Rectal smooth muscle tissue (tissue), 1 donor: ENCODE measurements at regions not wholly inside any gene's neighbourhood (a gene's known extent, or its start where the extent isn't known, plus 50 kb on each side); places are given as distances from the start of the nearest gene placed in this dataset.
"Not testable (repeated sequence)": the region's sequence is repeated elsewhere in the genome, so short reads cannot be mapped to it uniquely, and the experiment has no call there.

Experiments used
- H3K27ac ChIP-seq: one replicate; pipeline ENCODE4 v1.7.0; 2013; ENCODE audit warnings: low read depth, low read length, inconsistent platforms
- H3K27me3 ChIP-seq: one replicate; pipeline ENCODE4 v1.7.0; 2013; ENCODE audit warnings: low read length; ENCODE audit not compliant: control insufficient read depth, insufficient read depth
- H3K36me3 ChIP-seq: one replicate; pipeline ENCODE4 v1.7.0; 2013; ENCODE audit warnings: low read length; ENCODE audit not compliant: control insufficient read depth, insufficient read depth
- H3K4me1 ChIP-seq: one replicate; pipeline ENCODE4 v1.7.0; 2013; ENCODE audit warnings: low read length; ENCODE audit not compliant: control insufficient read depth, insufficient read depth
- H3K4me3 ChIP-seq: one replicate; pipeline ENCODE4 v1.7.0; 2013; ENCODE audit warnings: low read length
- H3K9ac ChIP-seq: one replicate; pipeline ENCODE4 v1.7.0; 2013; ENCODE audit warnings: low read length

GRCh38 chr10:78664929-78665553 is 403.7 kb upstream of the ZMIZ1 start:
- Histone ChIP-seq H3K27ac (no peak overlapping the region), H3K4me3 (no peak overlapping the region), H3K9ac (no peak overlapping the region), H3K4me1 (no peaks in the 10 kb centered on the region), H3K36me3 (no peaks in the 10 kb centered on the region), H3K27me3 (no peaks in the 10 kb centered on the region)

- H3K27me3 ChIP-seq, result no peaks in the 10 kb centered on the region
- no peak overlapping the region for H3K9ac ChIP-seq
- H3K4me1 ChIP-seq, result no peaks in the 10 kb centered on the region
- no peak overlapping the region for H3K27ac ChIP-seq
- H3K4me3 ChIP-seq, result no peak overlapping the region
- no peaks in the 10 kb centered on the region for H3K36me3 ChIP-seq
Measured at GRCh38 chr10:78672918-78673317, 395.8 kb upstream of the ZMIZ1 start.

- H3K9ac ChIP-seq, H3K27ac ChIP-seq, H3K4me3 ChIP-seq, H3K36me3 ChIP-seq, H3K27me3 ChIP-seq, H3K4me1 ChIP-seq: not testable (repeated sequence)
Measured at GRCh38 chr10:78681141-78681540, 387.6 kb upstream of the ZMIZ1 start.

- H3K9ac ChIP-seq, H3K27me3 ChIP-seq, H3K4me1 ChIP-seq, H3K36me3 ChIP-seq, H3K27ac ChIP-seq, H3K4me3 ChIP-seq: not testable (repeated sequence)
Measured at GRCh38 chr10:78681986-78682385, 386.8 kb upstream of the ZMIZ1 start.

GRCh38 chr10:78684947-78685346 is 383.8 kb upstream of the ZMIZ1 start:
- Histone ChIP-seq H3K27me3 (no peaks in the 10 kb centered on the region), H3K27ac (no peak overlapping the region), H3K9ac (no peak overlapping the region), H3K36me3 (no peaks in the 10 kb centered on the region), H3K4me3 (no peak overlapping the region), H3K4me1 (peaks cover 12% of the 10 kb centered on the region)

- Histone ChIP-seq H3K9ac (no peak overlapping the region), H3K36me3 (no peaks in the 10 kb centered on the region), H3K27ac (no peak overlapping the region), H3K4me1 (peaks cover 12% of the 10 kb centered on the region), H3K27me3 (no peaks in the 10 kb centered on the region), H3K4me3 (no peak overlapping the region)
Measured at GRCh38 chr10:78685466-78686103, 383.2 kb upstream of the ZMIZ1 start.

GRCh38 chr10:78686444-78687060 is 382.2 kb upstream of the ZMIZ1 start:
- H3K27ac ChIP-seq, result no peak overlapping the region
- H3K36me3 ChIP-seq, result no peaks in the 10 kb centered on the region
- H3K4me1 ChIP-seq, result peaks cover 12% of the 10 kb centered on the region
- H3K9ac ChIP-seq, result no peak overlapping the region
- no peak overlapping the region for H3K4me3 ChIP-seq
- no peaks in the 10 kb centered on the region for H3K27me3 ChIP-seq

GRCh38 chr10:78687626-78688025 is 381.1 kb upstream of the ZMIZ1 start:
- Histone ChIP-seq H3K27me3 (no peaks in the 10 kb centered on the region), H3K4me1 (peaks cover 12% of the 10 kb centered on the region), H3K9ac (no peak overlapping the region), H3K36me3 (no peaks in the 10 kb centered on the region), H3K4me3 (no peak overlapping the region), H3K27ac (no peak overlapping the region)

GRCh38 chr10:78688230-78688900 is 380.4 kb upstream of the ZMIZ1 start:
- no peaks in the 10 kb centered on the region for H3K27me3 ChIP-seq
- no peak overlapping the region for H3K9ac ChIP-seq
- H3K4me3 ChIP-seq, result no peak overlapping the region
- no peaks in the 10 kb centered on the region for H3K36me3 ChIP-seq
- H3K4me1 ChIP-seq, result peaks cover 12% of the 10 kb centered on the region
- peak overlapping the region; percentile 3 for H3K27ac ChIP-seq

- no peaks in the 10 kb centered on the region for H3K36me3 ChIP-seq
- no peaks in the 10 kb centered on the region for H3K27me3 ChIP-seq
- peak overlapping the region; percentile 68 for H3K27ac ChIP-seq
- H3K4me3 ChIP-seq, result no peak overlapping the region
- H3K4me1 ChIP-seq, result peaks cover 12% of the 10 kb centered on the region
- no peak overlapping the region for H3K9ac ChIP-seq
Measured at GRCh38 chr10:78688901-78689583, 379.7 kb upstream of the ZMIZ1 start.

GRCh38 chr10:78689584-78689935 is 379.2 kb upstream of the ZMIZ1 start:
- no peaks in the 10 kb centered on the region for H3K36me3 ChIP-seq
- H3K9ac ChIP-seq, result no peak overlapping the region
- H3K4me1 ChIP-seq, result peaks cover 12% of the 10 kb centered on the region
- H3K27me3 ChIP-seq, result no peaks in the 10 kb centered on the region
- H3K4me3 ChIP-seq, result no peak overlapping the region
- no peak overlapping the region for H3K27ac ChIP-seq

GRCh38 chr10:78690354-78691111 is 378.2 kb upstream of the ZMIZ1 start:
- Histone ChIP-seq H3K27ac (no peak overlapping the region), H3K27me3 (no peaks in the 10 kb centered on the region), H3K4me1 (peaks cover 12% of the 10 kb centered on the region), H3K4me3 (no peak overlapping the region), H3K36me3 (no peaks in the 10 kb centered on the region), H3K9ac (no peak overlapping the region)
